Gastrocnemius medialis (tissue), 4 donors: ENCODE measurements at regions not wholly inside any gene's neighbourhood (a gene's known extent, or its start where the extent isn't known, plus 50 kb on each side); places are given as distances from the start of the nearest gene placed in this dataset.

ENCODE experiments used
- POLR2A ChIP-seq, 2 donors: fragments of 450-650 bp; IDR thresholded peaks; one replicate each; pipeline ENCODE4 v1.6.1; 2017; ENCODE audit warnings: antibody characterized with exemption in 2 of 2, mild to moderate bottlenecking in 2 of 2, moderate library complexity in 2 of 2
- TF ChIP-seq, protein P1 (sequence below), 5 experiments: fragments of 450-650 bp in 3 of 5; fragments of 200-600 bp in 2 of 5; sonication (generic) in 2 of 5; IDR thresholded peaks in 4 of 5; conservative IDR thresholded peaks in 1 of 5; 1 replicate in 4 of 5; 2 replicates in 1 of 5; pipeline ENCODE4 v1.5.1; 2016 to 2019; ENCODE audit warnings: antibody characterized with exemption in 5 of 5, mild to moderate bottlenecking in 3 of 5, moderate library complexity in 3 of 5

DNA sequence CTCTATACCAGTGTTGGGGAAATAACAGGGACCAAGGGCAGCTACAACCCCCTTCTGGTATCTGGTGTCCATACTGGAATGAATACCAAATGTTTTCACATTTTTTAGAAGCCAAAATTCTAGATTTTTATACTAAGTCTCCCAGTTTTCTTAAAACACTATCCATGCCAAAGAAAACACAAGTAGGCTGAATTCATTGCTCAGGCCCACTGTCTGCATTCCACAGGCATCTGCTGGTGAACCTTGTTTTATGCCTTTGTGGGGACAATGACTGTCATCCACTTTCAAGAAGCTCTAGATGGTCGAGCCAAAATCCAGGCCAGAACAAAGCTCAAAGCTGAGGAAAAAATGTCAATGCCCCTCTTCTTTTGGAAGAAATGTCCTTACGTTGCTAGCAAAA, 213.4 kb upstream of the RASGEF1B start:
- TF ChIP-seq, protein P1, sequence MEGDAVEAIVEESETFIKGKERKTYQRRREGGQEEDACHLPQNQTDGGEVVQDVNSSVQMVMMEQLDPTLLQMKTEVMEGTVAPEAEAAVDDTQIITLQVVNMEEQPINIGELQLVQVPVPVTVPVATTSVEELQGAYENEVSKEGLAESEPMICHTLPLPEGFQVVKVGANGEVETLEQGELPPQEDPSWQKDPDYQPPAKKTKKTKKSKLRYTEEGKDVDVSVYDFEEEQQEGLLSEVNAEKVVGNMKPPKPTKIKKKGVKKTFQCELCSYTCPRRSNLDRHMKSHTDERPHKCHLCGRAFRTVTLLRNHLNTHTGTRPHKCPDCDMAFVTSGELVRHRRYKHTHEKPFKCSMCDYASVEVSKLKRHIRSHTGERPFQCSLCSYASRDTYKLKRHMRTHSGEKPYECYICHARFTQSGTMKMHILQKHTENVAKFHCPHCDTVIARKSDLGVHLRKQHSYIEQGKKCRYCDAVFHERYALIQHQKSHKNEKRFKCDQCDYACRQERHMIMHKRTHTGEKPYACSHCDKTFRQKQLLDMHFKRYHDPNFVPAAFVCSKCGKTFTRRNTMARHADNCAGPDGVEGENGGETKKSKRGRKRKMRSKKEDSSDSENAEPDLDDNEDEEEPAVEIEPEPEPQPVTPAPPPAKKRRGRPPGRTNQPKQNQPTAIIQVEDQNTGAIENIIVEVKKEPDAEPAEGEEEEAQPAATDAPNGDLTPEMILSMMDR (IDR thresholded peaks at IDR 0.05 in 4 of 5, conservative IDR thresholded peaks at IDR 0.05 in 1 of 5), result no peak
- TF ChIP-seq POLR2A (IDR thresholded peaks at IDR 0.05), result no peak
